Putamen (tissue), 1 donor: ENCODE measurements at regions not wholly inside any gene's neighbourhood (a gene's known extent, or its start where the extent isn't known, plus 50 kb on each side); places are given as distances from the start of the nearest gene placed in this dataset.
"Not testable (repeated sequence)": the region's sequence is repeated elsewhere in the genome, so short reads cannot be mapped to it uniquely, and the experiment has no call there.

Experiments
- DNase-seq: peaks from one replicate; pipeline ENCODE4 v3.0.0-alpha.2; 2016; ENCODE audit warnings: low spot score

GRCh38 chr9:25917731-25918362, 239.6 kb upstream of the TUSC1 start:
- DNase-seq: no peak

DNA sequence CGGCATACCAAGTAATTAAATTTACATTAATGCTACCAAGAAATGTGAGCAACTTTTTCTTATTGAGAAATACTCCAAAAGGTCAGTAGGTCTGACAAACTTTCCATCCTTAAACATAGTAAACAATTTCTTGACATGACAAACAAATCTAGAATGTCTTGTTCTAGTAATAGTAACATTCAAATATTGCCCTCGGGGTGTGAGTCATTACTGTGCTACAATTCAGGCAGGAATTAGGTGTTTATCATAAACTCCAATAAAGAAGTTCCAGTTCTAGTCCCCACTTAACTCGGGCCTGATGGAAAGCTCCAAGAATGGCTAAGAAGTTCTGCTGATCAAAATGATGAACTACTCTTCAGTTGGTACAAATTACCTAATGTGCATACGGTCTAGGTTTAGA, 235.6 kb upstream of the TUSC1 start:
- no peak for DNase-seq

GRCh38 chr9:25904701-25905100, 226.5 kb upstream of the TUSC1 start:
- no peak for DNase-seq

DNA sequence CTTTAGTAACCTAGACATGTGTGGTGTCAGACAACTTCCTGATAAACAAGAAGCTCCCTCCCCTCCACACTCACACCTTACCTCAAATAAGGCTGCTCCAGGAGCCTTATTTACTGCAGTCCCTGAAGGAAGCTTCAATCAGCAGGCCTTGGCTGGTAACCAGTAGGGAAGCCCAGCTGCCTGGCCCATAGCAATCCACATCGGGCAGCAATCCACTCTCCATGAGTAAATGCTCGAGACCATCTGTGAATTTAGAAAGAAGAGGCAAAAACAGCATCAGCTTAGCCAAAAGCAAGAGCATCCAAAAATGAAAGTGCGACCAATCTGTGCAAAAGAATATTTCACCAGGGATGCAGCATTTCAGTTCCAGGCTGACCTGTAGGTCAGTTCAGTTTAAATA, 213.3 kb upstream of the TUSC1 start:
- no peak for DNase-seq

DNA sequence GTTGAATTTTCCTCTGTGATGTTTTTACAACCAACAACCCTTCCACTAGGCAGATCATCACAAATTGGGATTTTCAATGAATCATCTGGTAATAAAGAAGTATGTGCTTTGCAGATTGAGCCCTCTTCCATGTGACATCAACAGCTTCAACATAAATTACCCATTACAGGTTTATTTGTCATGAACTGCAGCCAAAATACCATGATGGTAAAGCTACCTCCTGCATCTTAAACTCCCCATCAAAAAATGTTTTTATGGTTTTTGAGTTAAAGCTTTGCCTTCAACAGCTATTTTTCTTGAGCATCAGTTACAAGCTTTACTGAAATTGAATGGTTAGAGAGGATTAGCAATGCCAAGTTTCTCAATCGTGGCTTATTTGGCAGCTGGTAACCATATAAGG, 211.4 kb upstream of the TUSC1 start:
- no peak for DNase-seq

GRCh38 chr9:25876248-25876647, 198.0 kb upstream of the TUSC1 start:
- no peak for DNase-seq

DNA sequence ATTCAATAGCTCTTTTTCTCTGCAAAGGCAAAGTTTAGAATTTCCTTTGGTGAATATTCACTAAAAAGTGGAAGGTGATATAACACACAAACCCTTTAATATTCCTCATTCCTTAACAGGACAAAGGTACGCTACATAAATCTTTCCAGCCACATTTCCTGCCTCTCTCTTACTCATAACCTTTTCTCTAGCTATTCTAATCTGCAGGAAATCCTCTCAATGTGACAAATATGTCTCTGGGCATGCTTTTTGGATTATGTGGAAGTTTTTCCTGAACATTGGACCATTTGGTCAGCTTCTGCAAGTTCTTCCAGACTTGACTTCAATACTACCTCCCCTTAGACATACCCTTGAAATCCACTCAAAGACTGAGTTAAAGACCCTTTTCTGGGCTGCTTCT, 186.3 kb upstream of the TUSC1 start:
- DNase-seq: no peak

DNA sequence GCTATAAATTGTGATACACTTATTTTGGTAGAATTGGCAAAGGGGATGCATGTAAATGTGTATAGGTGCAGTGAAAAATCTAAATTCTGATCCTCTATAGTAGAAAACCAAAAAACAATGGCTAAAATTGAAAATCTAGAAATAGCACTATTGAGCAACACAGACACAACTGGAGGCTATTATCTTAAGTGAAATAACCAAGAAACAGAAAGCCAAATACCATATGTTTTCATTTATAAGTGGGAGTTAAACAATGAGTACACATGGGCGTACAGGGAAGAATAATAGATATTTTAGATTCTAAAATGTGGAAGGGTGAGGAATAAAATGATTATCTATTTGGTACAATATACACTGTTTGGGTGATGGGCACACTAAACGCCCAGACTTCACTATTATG, 183.2 kb upstream of the TUSC1 start:
- DNase-seq: no peak

DNA sequence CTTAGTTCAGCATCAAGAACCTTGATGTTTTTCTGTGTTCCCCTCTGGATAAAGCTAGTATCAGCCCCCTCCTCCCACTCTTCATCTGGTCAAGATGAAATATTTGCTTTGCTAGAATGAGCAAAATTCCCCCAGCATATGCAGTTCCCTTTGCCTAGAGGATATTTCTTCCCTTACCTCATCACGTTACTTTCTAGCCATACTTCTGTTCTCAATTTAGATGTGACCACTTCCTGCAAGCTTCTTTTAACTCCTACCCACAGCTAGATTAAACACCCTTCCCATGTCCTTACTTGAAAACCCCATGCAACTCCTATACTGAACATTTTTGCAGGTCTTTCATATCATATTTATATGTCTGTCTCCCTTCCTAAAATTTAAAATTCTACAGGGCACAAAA, 178.9 kb upstream of the TUSC1 start:
- no peak for DNase-seq

GRCh38 chr9:25850803-25851202, 172.6 kb upstream of the TUSC1 start:
- no peak for DNase-seq

DNA sequence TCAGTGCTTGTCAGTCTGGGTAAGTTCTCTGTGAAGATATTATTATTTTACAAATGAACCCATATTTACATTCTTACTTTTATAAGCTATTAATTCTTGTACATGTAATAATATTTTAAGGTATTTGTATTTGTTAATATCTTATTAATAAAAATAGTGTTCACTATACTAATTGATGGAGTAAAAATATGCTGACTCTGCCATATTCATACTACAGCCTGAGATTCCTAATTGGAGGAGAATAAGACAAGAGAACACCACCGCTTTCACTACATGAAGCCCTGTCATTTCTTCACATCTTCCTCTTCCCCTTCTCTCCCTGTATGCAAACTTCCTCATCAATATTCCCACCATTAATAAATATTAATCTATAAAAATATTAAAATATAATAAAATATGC, 167.6 kb upstream of the TUSC1 start:
- no peak for DNase-seq

DNA sequence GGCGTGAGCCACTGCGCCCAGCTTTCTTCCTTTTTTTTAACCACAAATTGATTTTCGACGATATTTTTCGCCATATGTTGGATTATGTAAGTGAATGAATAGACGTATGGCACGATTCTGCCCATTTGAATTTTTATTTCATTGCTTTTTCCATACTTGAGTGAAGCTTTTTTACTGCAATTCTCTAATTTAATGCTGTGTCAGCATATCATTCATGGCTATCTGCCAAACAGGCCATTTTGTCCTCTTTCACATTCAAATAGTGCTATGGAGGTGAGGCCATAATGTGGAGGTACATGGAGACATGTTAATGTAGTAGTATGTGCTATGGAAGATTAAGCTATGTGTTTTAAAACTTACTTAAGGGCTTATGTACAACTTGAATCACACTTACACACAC, 152.1 kb upstream of the TUSC1 start:
- DNase-seq: no peak

- no peak for DNase-seq
Observed at GRCh38 chr9:25827626-25828025, 149.4 kb upstream of the TUSC1 start.

DNA sequence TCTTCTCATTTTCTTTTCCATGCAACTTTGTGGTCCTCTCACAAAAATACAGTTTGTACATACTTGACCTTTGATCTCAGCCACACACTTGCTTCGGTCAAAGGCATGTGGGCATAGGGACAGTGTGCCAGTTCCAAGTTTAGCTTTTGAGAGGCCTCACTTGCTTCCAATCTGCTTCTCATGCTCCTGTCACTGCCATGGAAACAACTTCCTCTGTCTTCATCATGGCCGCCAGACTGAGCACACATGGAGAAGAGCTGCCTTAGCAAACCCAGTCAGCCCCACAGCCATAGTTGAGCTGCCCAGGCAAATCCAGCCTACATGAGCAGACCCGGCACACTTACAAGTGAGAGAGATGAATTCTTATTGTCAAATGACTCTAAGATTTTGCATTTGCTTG, 138.2 kb upstream of the TUSC1 start:
- no peak for DNase-seq

GRCh38 chr9:25814023-25814422, 135.8 kb upstream of the TUSC1 start:
- no peak for DNase-seq

DNA sequence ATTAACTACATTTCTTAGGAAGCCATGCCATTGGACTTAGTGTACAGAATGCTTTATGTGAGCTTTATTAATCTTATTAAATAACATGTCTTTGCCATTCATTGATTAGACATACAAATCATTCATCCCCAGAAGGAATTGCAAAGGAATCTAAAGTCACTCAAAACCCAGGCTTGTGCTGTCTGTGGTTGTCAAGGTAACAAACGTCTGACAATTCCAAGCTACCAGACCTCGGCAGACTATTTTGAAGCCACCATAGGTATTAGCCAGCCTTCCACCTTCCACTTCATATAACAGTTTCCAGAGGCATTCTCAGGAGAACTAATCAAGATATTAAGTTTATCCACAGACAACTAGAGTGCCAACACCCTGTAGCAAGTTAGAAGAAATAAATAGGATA, 135.2 kb upstream of the TUSC1 start:
- no peak for DNase-seq

- no peak for DNase-seq
Observed at GRCh38 chr9:25808554-25808953, 130.3 kb upstream of the TUSC1 start.

DNA sequence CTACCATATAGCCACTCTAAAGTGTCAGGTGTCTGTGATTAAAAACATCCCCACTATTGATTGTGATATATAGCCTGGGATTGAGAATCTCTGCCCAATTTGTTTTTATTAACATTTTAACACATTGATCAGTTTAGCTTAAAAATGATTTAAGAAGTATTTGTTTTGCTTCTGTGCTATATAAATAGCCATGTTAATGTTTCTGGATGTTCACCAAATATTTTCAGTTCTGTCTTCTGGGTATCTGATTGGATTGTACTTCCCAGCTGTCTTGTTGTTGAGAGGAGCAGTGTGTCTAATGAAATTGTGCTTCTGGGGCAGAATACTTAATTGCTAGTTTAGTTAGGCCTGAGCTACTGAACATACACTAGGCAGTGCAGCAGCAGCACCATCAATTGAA, 126.6 kb upstream of the TUSC1 start:
- no peak for DNase-seq

- DNase-seq: not testable (repeated sequence)
Observed at GRCh38 chr9:25801989-25802388, 123.7 kb upstream of the TUSC1 start.

DNA sequence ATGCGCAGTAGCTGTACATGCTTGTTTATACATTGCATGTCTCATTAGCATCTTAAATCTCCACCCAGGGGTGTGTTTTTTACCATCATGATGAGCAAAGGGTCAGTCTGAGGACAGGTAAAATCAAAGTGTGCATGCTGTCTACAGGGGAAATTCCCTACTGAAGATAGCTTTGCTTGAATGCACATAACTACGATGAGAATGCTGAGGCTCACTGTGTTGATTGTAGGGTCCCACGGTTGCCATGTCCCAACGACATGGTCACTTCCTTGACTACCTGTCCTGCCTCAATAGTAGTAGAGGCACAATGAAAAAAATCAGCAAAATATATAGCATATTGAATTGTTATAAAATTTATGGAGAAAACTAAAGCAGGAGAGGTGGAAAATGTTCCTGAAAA, 95.6 kb upstream of the TUSC1 start:
- DNase-seq: no peak

DNA sequence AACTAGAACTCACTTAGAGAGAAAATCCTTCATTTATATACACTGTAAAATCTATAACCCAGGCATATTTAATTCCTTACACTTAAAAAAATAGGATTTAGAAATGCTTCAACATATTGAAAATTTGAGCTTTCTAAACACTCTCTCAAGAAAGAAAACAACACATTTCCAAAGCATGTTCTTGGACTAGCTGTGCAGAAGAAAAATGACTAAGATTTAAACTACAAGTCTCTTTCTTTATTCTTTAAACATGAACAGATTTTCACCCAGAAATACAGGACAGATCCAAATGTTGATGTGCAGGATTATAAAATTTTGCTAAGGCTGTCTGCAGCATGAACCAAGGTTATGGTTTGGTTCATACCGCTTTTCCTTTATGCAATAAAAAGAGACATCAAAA, 77.7 kb upstream of the TUSC1 start:
- no peak for DNase-seq

GRCh38 chr9:25752398-25752797, 74.2 kb upstream of the TUSC1 start:
- no peak for DNase-seq

DNA sequence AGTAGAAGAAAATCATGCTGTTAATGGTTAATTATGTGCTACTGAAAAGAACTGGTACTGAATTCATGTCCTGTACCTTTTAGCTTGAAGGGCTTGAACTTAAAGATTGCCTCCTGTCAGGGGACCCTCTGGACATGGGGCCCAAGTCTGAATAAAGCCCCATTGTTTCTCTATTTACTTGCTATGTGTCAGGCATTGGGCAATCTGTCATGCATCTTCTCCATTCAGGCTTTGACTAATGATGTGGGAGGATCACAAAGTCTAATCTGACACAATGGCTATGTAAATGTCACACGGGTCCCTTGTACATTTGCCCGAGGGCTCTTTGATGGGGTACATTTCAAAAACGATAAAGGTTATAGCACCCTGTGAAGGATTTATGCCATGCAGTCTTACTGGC, 64.0 kb upstream of the TUSC1 start:
- no peak for DNase-seq

- no peak for DNase-seq
Observed at GRCh38 chr9:25733336-25733982, 55.2 kb upstream of the TUSC1 start.
